ENCODE measurements at regions not wholly inside any gene's neighbourhood (a gene's known extent, or its start where the extent isn't known, plus 50 kb on each side); places are given as distances from the start of the nearest gene placed in this dataset.

DNA sequence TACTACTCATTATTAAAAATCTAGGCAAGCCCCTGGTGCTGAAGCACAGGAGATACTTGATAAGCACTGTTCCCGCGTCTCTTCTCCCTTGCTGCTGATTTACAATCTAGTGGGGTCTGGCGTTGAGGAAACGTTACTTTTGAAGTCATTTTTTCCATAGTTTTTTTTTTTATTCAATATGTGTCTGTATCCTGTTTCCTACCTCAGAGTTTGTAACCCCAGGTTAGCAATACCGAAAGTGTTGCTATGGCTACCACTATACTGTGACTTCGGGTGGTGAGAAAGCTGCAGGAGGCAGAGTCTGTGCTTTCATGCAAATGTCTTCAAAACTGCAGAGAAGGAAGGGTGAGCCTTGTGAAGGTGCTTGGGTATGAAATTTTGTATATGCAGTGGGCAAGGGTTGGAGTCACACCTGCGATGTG is 458.8 kb upstream of the GHITM start:
- DNase-seq, result no peak
- H3K27me3 ChIP-seq (ENCODE audit: insufficient read depth, low read depth, severe bottlenecking), result no peaks in the 10 kb centered on the region
- TF ChIP-seq, protein P1, sequence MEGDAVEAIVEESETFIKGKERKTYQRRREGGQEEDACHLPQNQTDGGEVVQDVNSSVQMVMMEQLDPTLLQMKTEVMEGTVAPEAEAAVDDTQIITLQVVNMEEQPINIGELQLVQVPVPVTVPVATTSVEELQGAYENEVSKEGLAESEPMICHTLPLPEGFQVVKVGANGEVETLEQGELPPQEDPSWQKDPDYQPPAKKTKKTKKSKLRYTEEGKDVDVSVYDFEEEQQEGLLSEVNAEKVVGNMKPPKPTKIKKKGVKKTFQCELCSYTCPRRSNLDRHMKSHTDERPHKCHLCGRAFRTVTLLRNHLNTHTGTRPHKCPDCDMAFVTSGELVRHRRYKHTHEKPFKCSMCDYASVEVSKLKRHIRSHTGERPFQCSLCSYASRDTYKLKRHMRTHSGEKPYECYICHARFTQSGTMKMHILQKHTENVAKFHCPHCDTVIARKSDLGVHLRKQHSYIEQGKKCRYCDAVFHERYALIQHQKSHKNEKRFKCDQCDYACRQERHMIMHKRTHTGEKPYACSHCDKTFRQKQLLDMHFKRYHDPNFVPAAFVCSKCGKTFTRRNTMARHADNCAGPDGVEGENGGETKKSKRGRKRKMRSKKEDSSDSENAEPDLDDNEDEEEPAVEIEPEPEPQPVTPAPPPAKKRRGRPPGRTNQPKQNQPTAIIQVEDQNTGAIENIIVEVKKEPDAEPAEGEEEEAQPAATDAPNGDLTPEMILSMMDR (IDR thresholded peaks at IDR 0.05; ENCODE audit: low read depth, low read length), result no peak
- no peaks in the 10 kb centered on the region for H3K36me3 ChIP-seq
- H3K9me3 ChIP-seq (ENCODE audit: severe bottlenecking), result no peaks in the 10 kb centered on the region
- H3K4me3 ChIP-seq (ENCODE audit: low read depth, low read length), result no peak overlapping the region
- H3K27ac ChIP-seq, result no peak overlapping the region

DNA sequence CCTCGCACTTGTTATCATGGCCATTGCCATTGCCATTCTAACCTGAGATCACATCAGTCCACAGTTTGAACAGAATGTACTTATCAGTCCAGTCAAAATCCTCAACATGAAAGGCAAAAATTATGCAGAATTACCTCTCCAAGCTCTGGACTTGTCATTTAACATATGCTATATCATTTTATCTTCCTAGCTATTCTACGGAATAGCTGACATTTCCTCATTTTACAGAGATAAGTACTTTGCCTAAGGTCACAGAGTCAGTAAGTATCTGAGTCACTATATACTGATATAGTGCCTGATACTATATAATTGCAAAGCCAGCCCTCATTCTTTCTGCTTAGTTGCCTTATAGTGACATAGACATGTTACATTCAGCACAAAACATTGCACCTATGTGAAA is 456.9 kb upstream of the GHITM start:
- H3K27me3 ChIP-seq (ENCODE audit: insufficient read depth, low read depth, severe bottlenecking), result no peaks in the 10 kb centered on the region
- H3K4me3 ChIP-seq (ENCODE audit: low read depth, low read length), result no peak overlapping the region
- H3K27ac ChIP-seq, result no peak overlapping the region
- TF ChIP-seq, protein P1 (IDR thresholded peaks at IDR 0.05; ENCODE audit: low read depth, low read length), result no peak
- no peaks in the 10 kb centered on the region for H3K9me3 ChIP-seq (ENCODE audit: severe bottlenecking)
- no peaks in the 10 kb centered on the region for H3K36me3 ChIP-seq
- DNase-seq, result no peak

DNA sequence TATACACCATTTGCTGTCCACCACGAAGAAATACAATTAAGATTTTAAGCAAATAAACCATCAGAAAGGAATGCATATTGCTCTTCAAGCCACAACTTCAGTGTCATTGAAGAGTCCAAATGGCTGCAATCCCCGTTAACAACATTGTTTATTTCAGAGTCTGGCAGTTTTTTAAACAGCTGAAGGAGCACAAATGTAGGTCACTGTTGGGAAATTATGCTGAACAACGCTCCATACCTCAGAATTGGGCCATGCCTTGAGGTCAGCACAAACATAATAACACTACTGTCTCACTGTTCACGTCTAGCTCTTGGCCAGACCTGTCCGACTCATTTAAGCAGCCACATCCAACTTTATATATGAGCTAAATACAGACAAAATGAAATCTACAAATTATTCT is 453.9 kb upstream of the GHITM start:
- Histone ChIP-seq H3K27ac (no peak overlapping the region), H3K27me3 (ENCODE audit: insufficient read depth, low read depth, severe bottlenecking) (no peaks in the 10 kb centered on the region), H3K9me3 (ENCODE audit: severe bottlenecking) (no peaks in the 10 kb centered on the region), H3K36me3 (no peaks in the 10 kb centered on the region), H3K4me3 (ENCODE audit: low read depth, low read length) (no peak overlapping the region)
- DNase-seq, result no peak
- TF ChIP-seq, protein P1 (IDR thresholded peaks at IDR 0.05; ENCODE audit: low read depth, low read length), result no peak

DNA sequence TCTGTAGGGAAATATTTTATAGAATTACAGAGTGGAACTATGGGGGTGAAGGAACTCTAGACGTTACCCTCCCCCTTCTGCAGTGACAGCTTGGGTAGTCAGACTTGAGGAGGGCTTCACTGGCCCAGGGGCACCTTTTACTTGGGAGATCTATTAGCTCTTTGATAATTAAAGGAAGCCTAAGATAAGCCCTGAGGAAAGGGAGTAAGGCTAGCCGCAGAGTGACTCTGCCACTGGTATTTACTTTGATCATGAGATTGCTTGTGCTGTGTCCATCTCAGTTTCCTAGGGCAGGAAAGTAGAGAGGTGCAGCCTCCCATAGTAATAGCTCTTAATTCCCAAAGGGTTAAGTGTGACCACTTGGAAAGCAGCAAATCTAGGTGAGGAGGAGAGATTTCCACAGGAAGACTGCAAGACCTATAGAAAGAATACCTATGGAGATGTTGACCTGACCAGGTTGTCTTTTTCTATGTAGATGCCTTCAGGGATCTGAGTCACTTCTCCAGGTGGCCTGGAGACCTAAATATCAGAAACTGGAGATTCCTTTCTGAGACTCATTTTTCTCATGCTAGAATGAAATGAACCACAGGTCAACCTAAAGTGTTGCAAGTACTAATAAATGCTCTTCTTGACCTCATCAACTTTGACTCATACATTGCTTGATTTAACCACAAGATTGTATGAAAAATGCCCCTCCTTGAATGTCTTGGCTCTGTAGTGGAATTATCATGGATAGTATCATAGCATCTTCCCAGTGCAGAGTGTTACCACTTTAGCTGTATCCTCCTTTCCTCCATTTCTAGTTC is 447.3 kb upstream of the GHITM start:
- Histone ChIP-seq H3K27me3 (ENCODE audit: insufficient read depth, low read depth, severe bottlenecking) (no peaks in the 10 kb centered on the region), H3K27ac (no peak overlapping the region), H3K9me3 (ENCODE audit: severe bottlenecking) (no peaks in the 10 kb centered on the region), H3K36me3 (no peaks in the 10 kb centered on the region), H3K4me3 (ENCODE audit: low read depth, low read length) (no peak overlapping the region)
- no peak for DNase-seq
- TF ChIP-seq, protein P1 (IDR thresholded peaks at IDR 0.05; ENCODE audit: low read depth, low read length), result no peak

DNA sequence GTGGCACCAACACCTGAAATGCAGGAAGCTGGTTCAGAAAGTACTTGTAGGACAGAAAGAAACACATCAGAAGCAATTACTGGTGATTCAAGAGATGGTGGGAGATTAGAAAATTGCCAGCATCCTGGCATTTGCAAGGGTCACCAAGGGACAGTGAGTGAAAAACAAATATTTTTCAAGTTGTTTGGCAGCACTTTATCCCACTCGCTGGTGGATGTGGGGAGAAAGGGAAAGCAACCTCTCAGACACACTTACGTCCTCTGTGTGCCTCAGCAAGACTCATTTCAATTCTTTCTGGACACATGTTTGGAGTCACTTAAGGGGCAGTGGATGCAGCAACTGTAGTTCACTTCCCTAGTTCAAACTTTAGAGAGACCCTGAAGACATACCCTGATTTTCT is 440.4 kb upstream of the GHITM start:
- no peaks in the 10 kb centered on the region for H3K27me3 ChIP-seq (ENCODE audit: insufficient read depth, low read depth, severe bottlenecking)
- H3K27ac ChIP-seq, result no peak overlapping the region
- DNase-seq, result no peak
- TF ChIP-seq, protein P1 (IDR thresholded peaks at IDR 0.05; ENCODE audit: low read depth, low read length), result no peak
- no peaks in the 10 kb centered on the region for H3K36me3 ChIP-seq
- H3K9me3 ChIP-seq (ENCODE audit: severe bottlenecking), result no peaks in the 10 kb centered on the region
- H3K4me3 ChIP-seq (ENCODE audit: low read depth, low read length), result no peak overlapping the region

DNA sequence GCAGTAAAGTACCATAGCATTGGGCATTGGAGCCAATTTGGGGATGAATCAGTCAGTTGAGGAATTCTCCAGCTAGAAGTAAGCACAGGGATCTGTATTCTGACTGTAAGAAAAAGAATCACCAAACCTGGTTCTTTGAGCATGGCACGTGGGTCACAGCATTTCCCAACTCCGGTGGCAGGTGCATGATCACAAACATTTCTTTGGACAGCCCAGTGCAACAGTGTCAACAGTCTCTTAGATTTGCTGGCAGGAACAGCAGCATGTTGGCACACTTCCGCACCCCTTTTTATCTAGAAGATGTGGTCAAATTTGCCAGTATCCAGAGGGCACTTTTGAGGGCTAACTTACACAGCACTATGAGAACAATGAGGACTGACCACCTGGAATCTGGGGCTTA is 437.5 kb upstream of the GHITM start:
- Histone ChIP-seq H3K4me3 (ENCODE audit: low read depth, low read length) (no peak overlapping the region), H3K9me3 (ENCODE audit: severe bottlenecking) (no peaks in the 10 kb centered on the region), H3K27ac (no peak overlapping the region), H3K36me3 (no peaks in the 10 kb centered on the region), H3K27me3 (ENCODE audit: insufficient read depth, low read depth, severe bottlenecking) (no peaks in the 10 kb centered on the region)
- no peak for DNase-seq
- TF ChIP-seq, protein P1 (IDR thresholded peaks at IDR 0.05; ENCODE audit: low read depth, low read length), result no peak
